ENCODE measurements at regions not wholly inside any gene's neighbourhood (a gene's known extent, or its start where the extent isn't known, plus 50 kb on each side); places are given as distances from the start of the nearest gene placed in this dataset.

DNA sequence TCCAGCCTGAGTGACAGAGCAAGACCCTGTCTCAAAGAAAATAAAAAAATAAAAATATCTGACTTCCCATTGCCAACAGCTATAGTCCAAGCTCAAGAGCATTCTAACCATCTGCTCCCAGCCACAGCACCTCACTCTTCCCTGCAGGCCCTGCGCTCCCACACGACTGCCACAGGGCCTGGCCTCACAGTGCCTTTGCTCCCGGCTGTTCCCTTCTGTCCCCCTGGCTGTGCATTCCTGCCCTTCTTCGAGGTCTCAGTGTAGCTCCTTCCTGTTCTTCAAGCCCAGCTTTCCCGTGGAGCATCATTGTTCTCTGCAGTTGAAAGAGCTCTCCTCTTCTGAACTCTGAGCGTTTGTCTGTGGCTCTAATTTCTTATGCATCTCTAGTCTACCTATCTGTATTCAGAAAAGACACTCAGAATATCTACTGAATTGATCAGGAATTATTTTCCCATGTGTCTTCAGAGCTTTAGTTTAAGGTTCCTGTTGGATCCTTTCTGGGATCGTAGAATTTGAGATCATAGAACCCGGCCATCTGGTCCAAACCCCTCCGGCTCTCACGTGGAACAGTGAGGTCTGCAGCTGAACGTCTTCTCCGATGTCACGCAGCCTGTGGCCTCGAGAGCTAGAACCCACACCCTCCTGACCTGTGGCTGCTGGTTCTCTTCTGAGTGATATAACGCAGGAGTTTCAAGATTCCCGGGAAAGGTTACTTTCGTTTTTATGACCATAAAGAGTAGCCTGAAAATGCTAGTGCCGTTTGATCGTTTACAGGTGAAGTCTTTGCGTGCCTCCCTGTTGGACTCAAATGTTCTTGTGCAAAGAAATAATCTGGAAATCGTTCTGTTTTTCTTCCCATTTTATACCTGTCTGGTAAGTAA is 54.4 kb downstream of the DOP1B start:
- RAD21 ChIA-PET (ENCODE audit: low non-redundant PET in 1 of 2, low total read pairs in 2 of 2, uncharacterized antibody in 2 of 2, unreplicated experiment in 2 of 2), result interaction anchor here (0.6 to 0.9 kb wide), 2 partner anchors 20 to 58 kb away, joined by 3 read pairs; no protein-coding TSS in a partner anchor
- Histone ChIP-seq H4K20me1 (ENCODE audit: insufficient read depth) (no peaks in the 10 kb centered on the region; the same call in 1 of the 2 replicates), H3K4me3 (replicated peaks in 1 of 2; ENCODE audit: low read depth in 1 of 2, low read length in 2 of 2) (no peak overlapping the region), H3K27ac (ENCODE audit: low read depth, low read length) (no peak overlapping the region; the same call in 1 of the 2 replicates), H3K9ac (ENCODE audit: low read length) (no peak overlapping the region), H3K9me2 (ENCODE audit: insufficient read depth) (no peaks in the 10 kb centered on the region), H3K9me3 (ENCODE audit: control insufficient read depth in 1 of 2, insufficient read depth in 1 of 2, low read depth in 1 of 2, low read length in 2 of 2) (no peaks in the 10 kb centered on the region), H3K4me2 (ENCODE audit: low read length) (peak overlapping the region; percentile 86), H2AFZ (ENCODE audit: low read depth, low read length, poor library complexity, severe bottlenecking) (no peak overlapping the region), H3K36me3 (ENCODE audit: control insufficient read depth in 1 of 2, insufficient read depth in 2 of 2, low read length in 2 of 2) (0 out of 4 replicates have a peak, but pooled peaks cover 0 to 2% of the 10 kb centered on the region in 2 experiments), H3K4me1 (ENCODE audit: control insufficient read depth in 1 of 2, insufficient read depth in 2 of 2, low read length in 2 of 2) (peaks cover 23 to 47% of the 10 kb centered on the region in 2 experiments), H3K27me3 (ENCODE audit: insufficient read depth, low read length) (no peaks in the 10 kb centered on the region), H3K79me2 (ENCODE audit: insufficient read depth, low read length) (no peaks in the 10 kb centered on the region)
- POLR2A ChIA-PET, result interaction anchor here (1.3 to 1.6 kb wide), 2 partner anchors 55 to 109 kb away, joined by 8 read pairs; partner anchors contain the start of gene MORC3
- ATAC-seq (peak; percentile 12; the same call in 1 of the 2 replicates), DNase-seq (ENCODE audit: low read depth, low spot score) (no peak)
- TF ChIP-seq TCF7L2 (IDR thresholded peaks at IDR 0.05; ENCODE audit: borderline replicate concordance, extremely low read depth, insufficient read depth, insufficient read length) (no peak), SRF (IDR thresholded peaks at IDR 0.05; ENCODE audit: low read depth) (no peak), JUND (IDR thresholded peaks at IDR 0.05) (no peak), CTCF (IDR thresholded peaks at IDR 0.05 in 2 of 3, conservative IDR thresholded peaks at IDR 0.05 in 1 of 3; ENCODE audit: borderline replicate concordance in 1 of 3, insufficient read depth in 1 of 3, low read depth in 2 of 3, low read length in 2 of 3) (no peak)
- intact Hi-C loops (cut with micrococcal nuclease), result loop anchor here (1.0 kb wide), 1 partner anchor 55 kb away; the partner anchor contains the start of gene DOP1B
- TSS peak; percentile 33 for BruUV-seq (replicated peaks)
- CTCF ChIA-PET, result interaction anchor here (0.6 to 2.9 kb wide), 9 partner anchors 13 to 148 kb away, joined by 3 to 24 read pairs (median 5); partner anchors contain the start of gene MORC3
